NB4 (cell line): ENCODE measurements at regions not wholly inside any gene's neighbourhood (a gene's known extent, or its start where the extent isn't known, plus 50 kb on each side); places are given as distances from the start of the nearest gene placed in this dataset.

Source experiments
- DNase-seq: peaks from one replicate; pipeline ENCODE4 v3.0.0; 2010; ENCODE audit warnings: low read depth
- H3K4me3 ChIP-seq: one replicate; pipeline ENCODE4 v1.5.1; 2011; ENCODE audit warnings: mild to moderate bottlenecking, low read depth, low read length, moderate library complexity
- MYC ChIP-seq: IDR thresholded peaks from 2 replicates; pipeline ENCODE4 v1.6.1; 2011; ENCODE audit warnings: low read depth, low read length
- POLR2A ChIP-seq: IDR thresholded peaks from 2 replicates; pipeline ENCODE4 v1.6.1; 2011; ENCODE audit warnings: mild to moderate bottlenecking; ENCODE audit not compliant: insufficient read length; ENCODE audit errors: extremely low read depth
- TF ChIP-seq, protein P1 (sequence below): IDR thresholded peaks from 2 replicates; pipeline ENCODE4 v1.6.1; 2011; ENCODE audit warnings: low read depth, low read length
- TF ChIP-seq, protein P2 (sequence below): IDR thresholded peaks from one replicate; pipeline ENCODE4 v1.5.1; 2012; ENCODE audit warnings: low read depth, low read length

DNA sequence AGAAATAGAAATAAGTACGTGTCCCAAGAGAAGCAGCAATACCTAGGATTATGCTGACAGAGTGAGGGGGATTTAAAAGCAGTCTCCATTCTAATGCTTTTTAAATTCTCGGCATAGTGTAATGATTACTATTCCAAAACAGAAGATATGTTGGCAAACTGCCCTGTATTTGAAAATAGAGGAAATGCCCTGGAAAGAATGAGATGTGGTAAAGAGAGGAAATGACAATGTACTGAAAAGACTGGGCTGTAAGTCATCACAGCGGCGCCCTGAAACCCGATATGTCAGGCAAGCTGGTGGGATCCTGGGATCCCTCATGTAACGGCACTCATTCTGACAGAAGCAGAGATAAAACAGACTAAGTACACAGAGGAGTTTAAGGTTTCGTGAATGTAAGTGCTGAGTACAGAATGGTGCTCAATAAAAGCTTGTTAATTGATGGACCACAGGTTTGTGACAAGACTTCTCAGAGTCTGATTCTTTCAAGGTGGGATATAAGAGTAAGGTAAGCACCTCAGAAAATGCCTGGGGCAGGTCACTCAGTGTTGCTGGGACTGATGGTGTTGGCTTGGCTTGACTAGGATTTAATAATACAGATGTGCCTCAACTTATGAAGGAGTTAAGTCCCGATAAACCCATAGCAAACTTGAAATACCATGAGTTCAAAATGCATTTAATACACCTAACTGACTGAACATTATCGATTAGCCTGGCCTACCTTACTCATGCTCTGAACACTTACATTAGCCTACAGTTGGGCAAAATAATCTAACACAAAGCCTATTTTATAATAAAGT, 91.4 kb downstream of the NFKBIZ start:
- no peak for TF ChIP-seq MYC
- TF ChIP-seq, protein P1, sequence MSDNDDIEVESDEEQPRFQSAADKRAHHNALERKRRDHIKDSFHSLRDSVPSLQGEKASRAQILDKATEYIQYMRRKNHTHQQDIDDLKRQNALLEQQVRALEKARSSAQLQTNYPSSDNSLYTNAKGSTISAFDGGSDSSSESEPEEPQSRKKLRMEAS, result no peak
- TF ChIP-seq, protein P2, sequence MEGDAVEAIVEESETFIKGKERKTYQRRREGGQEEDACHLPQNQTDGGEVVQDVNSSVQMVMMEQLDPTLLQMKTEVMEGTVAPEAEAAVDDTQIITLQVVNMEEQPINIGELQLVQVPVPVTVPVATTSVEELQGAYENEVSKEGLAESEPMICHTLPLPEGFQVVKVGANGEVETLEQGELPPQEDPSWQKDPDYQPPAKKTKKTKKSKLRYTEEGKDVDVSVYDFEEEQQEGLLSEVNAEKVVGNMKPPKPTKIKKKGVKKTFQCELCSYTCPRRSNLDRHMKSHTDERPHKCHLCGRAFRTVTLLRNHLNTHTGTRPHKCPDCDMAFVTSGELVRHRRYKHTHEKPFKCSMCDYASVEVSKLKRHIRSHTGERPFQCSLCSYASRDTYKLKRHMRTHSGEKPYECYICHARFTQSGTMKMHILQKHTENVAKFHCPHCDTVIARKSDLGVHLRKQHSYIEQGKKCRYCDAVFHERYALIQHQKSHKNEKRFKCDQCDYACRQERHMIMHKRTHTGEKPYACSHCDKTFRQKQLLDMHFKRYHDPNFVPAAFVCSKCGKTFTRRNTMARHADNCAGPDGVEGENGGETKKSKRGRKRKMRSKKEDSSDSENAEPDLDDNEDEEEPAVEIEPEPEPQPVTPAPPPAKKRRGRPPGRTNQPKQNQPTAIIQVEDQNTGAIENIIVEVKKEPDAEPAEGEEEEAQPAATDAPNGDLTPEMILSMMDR, result no peak
- TF ChIP-seq POLR2A, result no peak
- H3K4me3 ChIP-seq, result no peak overlapping the region
- DNase-seq, result peak; percentile 79

DNA sequence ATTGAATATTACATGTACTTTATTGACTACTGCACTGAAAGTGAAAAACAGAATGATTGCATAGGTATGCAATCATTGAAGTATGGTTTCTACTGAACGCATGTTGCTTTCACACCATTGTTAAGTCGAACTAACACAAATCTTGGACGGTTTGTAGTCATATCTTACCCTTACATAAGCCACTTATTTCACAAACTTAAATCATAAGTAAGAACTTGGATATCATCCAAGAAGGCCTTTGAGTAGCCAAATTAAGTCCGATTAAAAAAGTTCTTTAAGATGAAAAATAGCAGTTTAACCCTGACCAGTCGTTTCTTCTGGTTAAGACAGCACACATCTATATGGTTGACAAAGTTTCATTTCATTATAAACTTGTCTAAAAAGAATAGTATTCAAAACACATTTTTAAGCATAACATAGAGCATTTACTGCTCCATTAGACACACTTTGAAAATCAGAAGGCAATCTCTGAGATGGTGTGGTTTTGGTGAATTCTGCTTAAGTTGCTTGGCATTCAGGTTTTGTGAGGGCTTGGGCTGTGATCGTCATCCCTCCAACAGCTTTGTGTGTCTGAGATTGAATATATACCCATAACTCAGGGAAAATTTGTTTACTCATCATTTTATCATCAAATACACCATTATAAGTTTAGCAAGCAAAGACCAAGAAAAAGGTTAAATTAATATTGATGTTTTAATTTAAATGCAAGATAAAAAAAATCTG, 92.2 kb downstream of the NFKBIZ start:
- no peak for TF ChIP-seq MYC
- TF ChIP-seq, protein P1, result no peak
- TF ChIP-seq, protein P2, result no peak
- no peak for TF ChIP-seq POLR2A

DNA sequence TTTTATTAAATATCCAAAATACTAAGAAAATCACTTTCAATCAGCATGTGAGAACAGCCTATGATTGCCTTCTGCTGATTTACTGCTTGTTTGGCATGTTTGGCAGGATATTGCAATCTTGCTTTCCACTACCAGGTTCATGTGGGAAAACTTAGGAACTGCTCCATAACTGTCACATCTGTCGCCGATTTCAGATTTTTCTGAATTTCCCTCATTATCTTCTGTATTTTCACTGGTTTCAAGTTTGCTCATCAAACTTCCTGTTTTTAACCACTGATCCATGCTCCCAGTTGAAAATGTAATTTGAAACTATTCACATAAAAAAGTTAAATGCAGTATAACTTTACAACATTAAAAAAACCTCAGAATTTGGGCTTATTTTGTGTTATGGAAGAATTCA, 93.0 kb downstream of the NFKBIZ start:
- DNase-seq, result peak; percentile 49
- TF ChIP-seq POLR2A (no peak), MYC (no peak)
- TF ChIP-seq, protein P1, result no peak
- TF ChIP-seq, protein P2, result no peak
- no peak overlapping the region for H3K4me3 ChIP-seq

More for the DNA sequence above, 92.2 kb downstream of the NFKBIZ start:
- DNase-seq, result no peak
- no peak overlapping the region for H3K4me3 ChIP-seq

DNA sequence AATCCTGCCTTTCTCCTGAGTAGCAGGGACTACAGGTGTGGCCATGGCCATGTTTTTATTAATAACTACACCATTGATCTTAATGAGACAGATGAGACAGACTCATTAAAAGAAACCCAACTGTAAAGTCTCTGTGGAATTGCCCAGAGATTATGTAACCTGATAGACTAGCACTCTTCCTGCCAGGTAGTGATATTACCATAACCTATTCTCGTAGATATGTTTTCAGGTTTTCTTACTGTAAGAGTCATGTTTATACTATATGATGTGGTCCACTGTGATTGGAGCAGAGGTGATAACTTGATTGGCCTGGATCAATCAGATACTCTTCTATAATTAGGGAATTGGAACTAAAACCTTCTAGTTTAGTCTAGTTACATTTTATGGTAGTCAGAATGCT, 93.7 kb downstream of the NFKBIZ start:
- no peak for DNase-seq
- TF ChIP-seq, protein P1, result no peak
- TF ChIP-seq MYC (no peak), POLR2A (no peak)
- TF ChIP-seq, protein P2, result no peak
- H3K4me3 ChIP-seq, result no peak overlapping the region

DNA sequence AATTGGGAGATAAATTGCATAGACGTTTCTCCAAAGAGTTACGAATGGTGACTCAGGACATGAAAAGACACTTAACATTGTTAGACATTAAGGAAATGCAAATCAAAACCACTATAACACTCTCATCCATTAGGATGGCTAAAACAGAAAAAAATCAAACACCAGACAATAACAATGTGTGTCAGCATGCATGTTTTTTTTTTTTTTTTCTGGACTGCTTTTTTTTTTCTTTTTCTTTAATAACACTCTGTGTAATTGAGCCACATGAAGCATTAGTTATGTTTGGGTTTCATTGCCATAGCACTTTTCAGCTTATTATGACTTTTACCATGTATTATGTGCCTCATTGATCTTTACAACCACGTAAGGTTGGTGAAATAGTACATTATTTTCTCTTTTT, 95.0 kb downstream of the NFKBIZ start:
- no peak overlapping the region for H3K4me3 ChIP-seq
- no peak for TF ChIP-seq POLR2A
- TF ChIP-seq, protein P1, result no peak
- TF ChIP-seq MYC, result no peak
- TF ChIP-seq, protein P2, result no peak
- no peak for DNase-seq
